ENCODE measurements at regions not wholly inside any gene's neighbourhood (a gene's known extent, or its start where the extent isn't known, plus 50 kb on each side); places are given as distances from the start of the nearest gene placed in this dataset.
"Not testable (repeated sequence)": the region's sequence is repeated elsewhere in the genome, so short reads cannot be mapped to it uniquely, and the experiment has no call there.

DNA sequence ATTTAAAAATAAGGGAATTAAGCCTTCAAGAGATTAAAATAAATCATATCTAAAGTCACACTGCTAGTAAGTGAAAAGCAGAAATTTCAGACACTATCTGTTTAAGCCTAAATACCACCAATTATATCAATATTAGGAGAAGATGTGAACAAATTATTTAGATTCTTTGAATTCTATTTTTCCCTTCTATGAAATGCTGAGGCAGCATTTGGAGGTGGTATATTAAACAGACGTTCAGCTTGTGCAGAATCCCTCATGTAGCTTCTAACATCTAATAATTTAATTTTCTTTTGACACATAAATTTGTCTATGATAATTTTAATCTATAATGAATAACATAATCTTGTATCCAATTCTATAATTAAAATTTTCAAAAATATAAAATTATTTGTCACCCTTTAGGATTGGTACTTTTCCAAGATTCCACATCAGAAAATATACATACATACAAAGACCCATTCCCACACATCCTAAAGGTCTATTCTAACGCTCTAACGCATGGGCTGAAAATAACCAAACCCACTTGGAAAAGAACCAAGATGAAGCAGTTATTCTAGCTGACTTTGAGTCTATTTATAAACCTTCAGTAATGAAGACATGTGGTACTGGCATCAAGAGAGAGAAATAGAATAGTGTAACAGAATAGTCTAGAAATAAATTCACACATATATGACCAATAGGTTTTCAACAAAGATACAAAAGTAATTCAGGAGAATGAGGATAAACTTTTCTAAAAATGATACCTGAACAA is 751.8 kb downstream of the GALC start:
- no peaks in the 10 kb centered on the region for H3K79me2 ChIP-seq (replicated peaks; ENCODE audit: insufficient read depth, low read length)
- TF ChIP-seq SMC3 (conservative IDR thresholded peaks at IDR 0.05; ENCODE audit: poor library complexity), result no peak
- TF ChIP-seq RAD21 (conservative IDR thresholded peaks at IDR 0.05), result no peak
- TF ChIP-seq MXI1 (conservative IDR thresholded peaks at IDR 0.05; ENCODE audit: poor library complexity, severe bottlenecking), result no peak
- TF ChIP-seq EZH2 (IDR thresholded peaks at IDR 0.05; ENCODE audit: borderline replicate concordance, insufficient read depth, low read length, poor library complexity, severe bottlenecking), result no peak
- no peak for TF ChIP-seq TAF1 (IDR thresholded peaks at IDR 0.05; ENCODE audit: low read depth)
- TF ChIP-seq, protein P1, sequence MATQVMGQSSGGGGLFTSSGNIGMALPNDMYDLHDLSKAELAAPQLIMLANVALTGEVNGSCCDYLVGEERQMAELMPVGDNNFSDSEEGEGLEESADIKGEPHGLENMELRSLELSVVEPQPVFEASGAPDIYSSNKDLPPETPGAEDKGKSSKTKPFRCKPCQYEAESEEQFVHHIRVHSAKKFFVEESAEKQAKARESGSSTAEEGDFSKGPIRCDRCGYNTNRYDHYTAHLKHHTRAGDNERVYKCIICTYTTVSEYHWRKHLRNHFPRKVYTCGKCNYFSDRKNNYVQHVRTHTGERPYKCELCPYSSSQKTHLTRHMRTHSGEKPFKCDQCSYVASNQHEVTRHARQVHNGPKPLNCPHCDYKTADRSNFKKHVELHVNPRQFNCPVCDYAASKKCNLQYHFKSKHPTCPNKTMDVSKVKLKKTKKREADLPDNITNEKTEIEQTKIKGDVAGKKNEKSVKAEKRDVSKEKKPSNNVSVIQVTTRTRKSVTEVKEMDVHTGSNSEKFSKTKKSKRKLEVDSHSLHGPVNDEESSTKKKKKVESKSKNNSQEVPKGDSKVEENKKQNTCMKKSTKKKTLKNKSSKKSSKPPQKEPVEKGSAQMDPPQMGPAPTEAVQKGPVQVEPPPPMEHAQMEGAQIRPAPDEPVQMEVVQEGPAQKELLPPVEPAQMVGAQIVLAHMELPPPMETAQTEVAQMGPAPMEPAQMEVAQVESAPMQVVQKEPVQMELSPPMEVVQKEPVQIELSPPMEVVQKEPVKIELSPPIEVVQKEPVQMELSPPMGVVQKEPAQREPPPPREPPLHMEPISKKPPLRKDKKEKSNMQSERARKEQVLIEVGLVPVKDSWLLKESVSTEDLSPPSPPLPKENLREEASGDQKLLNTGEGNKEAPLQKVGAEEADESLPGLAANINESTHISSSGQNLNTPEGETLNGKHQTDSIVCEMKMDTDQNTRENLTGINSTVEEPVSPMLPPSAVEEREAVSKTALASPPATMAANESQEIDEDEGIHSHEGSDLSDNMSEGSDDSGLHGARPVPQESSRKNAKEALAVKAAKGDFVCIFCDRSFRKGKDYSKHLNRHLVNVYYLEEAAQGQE (IDR thresholded peaks at IDR 0.05; ENCODE audit: borderline replicate concordance), result no peak
- TF ChIP-seq EP300 (conservative IDR thresholded peaks at IDR 0.05; ENCODE audit: poor library complexity, severe bottlenecking), result no peak
- no peak for TF ChIP-seq POLR2AphosphoS5 (IDR thresholded peaks at IDR 0.05)
- TF ChIP-seq, protein P2, sequence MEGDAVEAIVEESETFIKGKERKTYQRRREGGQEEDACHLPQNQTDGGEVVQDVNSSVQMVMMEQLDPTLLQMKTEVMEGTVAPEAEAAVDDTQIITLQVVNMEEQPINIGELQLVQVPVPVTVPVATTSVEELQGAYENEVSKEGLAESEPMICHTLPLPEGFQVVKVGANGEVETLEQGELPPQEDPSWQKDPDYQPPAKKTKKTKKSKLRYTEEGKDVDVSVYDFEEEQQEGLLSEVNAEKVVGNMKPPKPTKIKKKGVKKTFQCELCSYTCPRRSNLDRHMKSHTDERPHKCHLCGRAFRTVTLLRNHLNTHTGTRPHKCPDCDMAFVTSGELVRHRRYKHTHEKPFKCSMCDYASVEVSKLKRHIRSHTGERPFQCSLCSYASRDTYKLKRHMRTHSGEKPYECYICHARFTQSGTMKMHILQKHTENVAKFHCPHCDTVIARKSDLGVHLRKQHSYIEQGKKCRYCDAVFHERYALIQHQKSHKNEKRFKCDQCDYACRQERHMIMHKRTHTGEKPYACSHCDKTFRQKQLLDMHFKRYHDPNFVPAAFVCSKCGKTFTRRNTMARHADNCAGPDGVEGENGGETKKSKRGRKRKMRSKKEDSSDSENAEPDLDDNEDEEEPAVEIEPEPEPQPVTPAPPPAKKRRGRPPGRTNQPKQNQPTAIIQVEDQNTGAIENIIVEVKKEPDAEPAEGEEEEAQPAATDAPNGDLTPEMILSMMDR (IDR thresholded peaks at IDR 0.05; ENCODE audit: poor library complexity, severe bottlenecking), result no peak
- no peaks in the 10 kb centered on the region for H3K9me3 ChIP-seq (ENCODE audit: low read length)
- no peak overlapping the region for H2AFZ ChIP-seq (ENCODE audit: low read depth, low read length)
- H3F3A ChIP-seq (ENCODE audit: insufficient read depth, low read length, poor library complexity, severe bottlenecking), result no peaks in the 10 kb centered on the region
- H3K9me2 ChIP-seq (ENCODE audit: insufficient read depth, low read length), result no peaks in the 10 kb centered on the region
- no peak overlapping the region for H3K4me3 ChIP-seq (ENCODE audit: low read length)
- no peaks in the 10 kb centered on the region for H3K27me3 ChIP-seq (ENCODE audit: insufficient read depth, low read depth, low read length)
- no peaks in the 10 kb centered on the region for H4K20me1 ChIP-seq (ENCODE audit: insufficient read depth)
- H3K9ac ChIP-seq (ENCODE audit: low read length), result no peak overlapping the region
- H3K36me3 ChIP-seq (ENCODE audit: insufficient read depth, low read length), result no peaks in the 10 kb centered on the region
- H3K27ac ChIP-seq (ENCODE audit: low read length), result no peak overlapping the region
- H3K4me2 ChIP-seq (ENCODE audit: low read length), result no peak overlapping the region

DNA sequence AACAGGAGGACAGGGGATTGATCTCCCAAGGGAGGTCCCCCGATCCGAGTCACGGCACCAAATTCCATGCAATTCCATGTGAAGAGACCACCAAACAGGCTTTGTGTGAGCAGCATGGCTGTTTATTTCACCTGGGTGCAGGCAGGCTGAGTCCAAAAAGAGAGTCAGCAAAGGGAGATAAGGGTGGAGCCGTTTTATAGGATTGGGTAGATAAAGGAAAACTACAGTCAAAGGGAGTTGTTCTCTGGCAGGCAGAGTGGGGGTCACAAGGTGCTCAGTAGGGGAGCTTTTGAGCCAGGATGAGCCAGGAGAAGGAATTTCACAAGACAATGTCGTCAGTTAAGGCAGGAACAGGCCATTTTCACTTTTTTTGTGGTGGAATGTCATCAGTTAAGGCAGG is 752.7 kb downstream of the GALC start:
- not testable (repeated sequence) for H3K4me2 ChIP-seq (ENCODE audit: low read length); H3K27me3 ChIP-seq (ENCODE audit: insufficient read depth, low read depth, low read length); H3K27ac ChIP-seq (ENCODE audit: low read length); H3K4me3 ChIP-seq (ENCODE audit: low read length); H2AFZ ChIP-seq (ENCODE audit: low read depth, low read length); H4K20me1 ChIP-seq (ENCODE audit: insufficient read depth); H3K79me2 ChIP-seq (replicated peaks; ENCODE audit: insufficient read depth, low read length); H3K9me3 ChIP-seq (ENCODE audit: low read length); H3K9ac ChIP-seq (ENCODE audit: low read length); H3K36me3 ChIP-seq (ENCODE audit: insufficient read depth, low read length); H3K9me2 ChIP-seq (ENCODE audit: insufficient read depth, low read length); H3F3A ChIP-seq (ENCODE audit: insufficient read depth, low read length, poor library complexity, severe bottlenecking)
